ENCODE measurements at regions not wholly inside any gene's neighbourhood (a gene's known extent, or its start where the extent isn't known, plus 50 kb on each side); places are given as distances from the start of the nearest gene placed in this dataset.
"Not testable (repeated sequence)": the region's sequence is repeated elsewhere in the genome, so short reads cannot be mapped to it uniquely, and the experiment has no call there.

- not testable (repeated sequence) for TF ChIP-seq CTCF (IDR thresholded peaks at IDR 0.05; ENCODE audit: poor library complexity); EZH2 (IDR thresholded peaks at IDR 0.05; ENCODE audit: borderline replicate concordance); EZH2phosphoT487 (IDR thresholded peaks at IDR 0.05; ENCODE audit: low read depth, severe bottlenecking, unreplicated experiment)
Observed at GRCh38 chr12:9284197-9284596, 76.0 kb upstream of the PZP start.
